IPS-15b (cell line): ENCODE measurements at regions not wholly inside any gene's neighbourhood (a gene's known extent, or its start where the extent isn't known, plus 50 kb on each side); places are given as distances from the start of the nearest gene placed in this dataset.
"Not testable (repeated sequence)": the region's sequence is repeated elsewhere in the genome, so short reads cannot be mapped to it uniquely, and the experiment has no call there.

Experiments
- H3K27me3 ChIP-seq: one replicate; pipeline ENCODE4 v1.6.1; 2013; ENCODE audit warnings: low read length; ENCODE audit not compliant: control insufficient read depth, insufficient read depth
- H3K36me3 ChIP-seq: one replicate; pipeline ENCODE4 v1.6.1; 2013; ENCODE audit warnings: low read length; ENCODE audit not compliant: control insufficient read depth, insufficient read depth
- H3K4me1 ChIP-seq: one replicate; pipeline ENCODE4 v1.6.1; 2013; ENCODE audit warnings: mild to moderate bottlenecking, low read length; ENCODE audit not compliant: control insufficient read depth, insufficient read depth
- H3K4me3 ChIP-seq: one replicate; pipeline ENCODE4 v1.5.1; 2013; ENCODE audit warnings: low read depth, low read length
- H3K9ac ChIP-seq: one replicate; pipeline ENCODE4 v1.6.1; 2013; ENCODE audit warnings: low read depth, mild to moderate bottlenecking, low read length
- H3K9me3 ChIP-seq: one replicate; pipeline ENCODE4 v1.6.1; 2013; ENCODE audit warnings: mild to moderate bottlenecking, low read length; ENCODE audit not compliant: control insufficient read depth, insufficient read depth

- no peaks in the 10 kb centered on the region for H3K9me3 ChIP-seq
- H3K27me3 ChIP-seq: no peaks in the 10 kb centered on the region
- H3K4me1 ChIP-seq: peaks cover 8% of the 10 kb centered on the region
- no peaks in the 10 kb centered on the region for H3K36me3 ChIP-seq
- no peak overlapping the region for H3K9ac ChIP-seq
- H3K4me3 ChIP-seq: no peak overlapping the region
These were observed 857.1 kb downstream of the TAF11L14 start for GRCh38 chr5:18491349-18491748.

DNA sequence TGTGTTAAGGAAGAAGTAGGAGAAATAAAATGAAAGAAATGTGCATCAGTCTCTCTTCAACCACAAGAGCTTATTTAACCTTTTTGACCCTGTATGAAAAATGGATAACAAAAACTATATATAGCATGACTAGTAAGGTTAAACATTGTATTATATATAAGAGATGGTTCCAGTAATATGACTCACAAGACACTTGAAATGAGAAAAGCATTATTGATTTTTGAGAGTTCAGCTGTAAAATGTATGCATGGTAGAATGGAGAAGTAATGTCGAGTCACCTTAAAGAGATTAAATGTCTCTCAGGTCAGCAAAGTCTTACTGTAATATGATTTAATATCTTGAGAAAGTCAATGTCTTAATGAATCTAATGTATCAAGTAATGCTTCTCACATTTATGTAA is 860.9 kb downstream of the TAF11L14 start:
- H3K36me3 ChIP-seq: no peaks in the 10 kb centered on the region
- no peaks in the 10 kb centered on the region for H3K27me3 ChIP-seq
- H3K9ac ChIP-seq: no peak overlapping the region
- no peaks in the 10 kb centered on the region for H3K4me1 ChIP-seq
- no peaks in the 10 kb centered on the region for H3K9me3 ChIP-seq
- H3K4me3 ChIP-seq: no peak overlapping the region

DNA sequence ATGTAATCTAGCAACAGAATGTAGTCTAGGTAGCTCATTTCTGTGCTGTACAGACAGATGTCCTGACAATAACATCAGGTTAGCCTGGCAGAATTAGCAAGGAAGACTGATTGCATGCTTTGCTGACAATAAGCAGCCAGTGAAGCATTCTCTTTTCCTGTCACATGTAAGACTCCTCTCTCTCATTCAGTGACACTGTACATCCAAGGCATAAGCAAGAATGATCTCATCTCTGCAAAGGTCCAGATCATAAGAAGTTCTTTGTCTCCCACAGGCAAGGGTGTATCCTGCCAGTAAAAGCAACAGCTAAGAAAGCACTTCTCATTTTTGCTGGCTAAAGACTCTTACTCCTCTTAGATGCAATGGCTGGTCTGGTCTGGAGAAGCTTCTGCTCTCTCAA is 861.8 kb downstream of the TAF11L14 start:
- H3K4me1 ChIP-seq: no peaks in the 10 kb centered on the region
- no peaks in the 10 kb centered on the region for H3K9me3 ChIP-seq
- no peak overlapping the region for H3K4me3 ChIP-seq
- no peaks in the 10 kb centered on the region for H3K36me3 ChIP-seq
- H3K9ac ChIP-seq: no peak overlapping the region
- no peaks in the 10 kb centered on the region for H3K27me3 ChIP-seq

DNA sequence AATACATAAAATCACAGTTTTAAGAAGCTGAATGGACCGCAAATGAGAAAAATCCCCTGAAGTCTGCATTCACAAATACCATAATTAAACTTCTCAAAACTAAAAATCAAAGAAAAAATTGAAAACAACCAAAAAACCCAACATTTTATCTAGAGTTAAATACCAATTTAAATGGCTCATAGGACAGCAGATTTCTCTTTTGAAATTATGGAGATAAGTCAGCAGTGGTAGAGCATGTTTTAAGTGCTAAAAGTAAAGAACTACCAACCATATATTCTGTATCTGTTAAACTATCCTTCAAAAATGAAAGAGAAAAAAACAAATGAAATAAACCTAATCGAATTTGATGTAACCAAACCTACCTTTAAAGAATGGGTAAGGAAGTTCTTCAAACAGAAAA is 862.8 kb downstream of the TAF11L14 start:
- Histone ChIP-seq H3K4me1 (no peaks in the 10 kb centered on the region), H3K9ac (no peak overlapping the region), H3K4me3 (no peak overlapping the region), H3K27me3 (no peaks in the 10 kb centered on the region), H3K9me3 (no peaks in the 10 kb centered on the region), H3K36me3 (no peaks in the 10 kb centered on the region)

DNA sequence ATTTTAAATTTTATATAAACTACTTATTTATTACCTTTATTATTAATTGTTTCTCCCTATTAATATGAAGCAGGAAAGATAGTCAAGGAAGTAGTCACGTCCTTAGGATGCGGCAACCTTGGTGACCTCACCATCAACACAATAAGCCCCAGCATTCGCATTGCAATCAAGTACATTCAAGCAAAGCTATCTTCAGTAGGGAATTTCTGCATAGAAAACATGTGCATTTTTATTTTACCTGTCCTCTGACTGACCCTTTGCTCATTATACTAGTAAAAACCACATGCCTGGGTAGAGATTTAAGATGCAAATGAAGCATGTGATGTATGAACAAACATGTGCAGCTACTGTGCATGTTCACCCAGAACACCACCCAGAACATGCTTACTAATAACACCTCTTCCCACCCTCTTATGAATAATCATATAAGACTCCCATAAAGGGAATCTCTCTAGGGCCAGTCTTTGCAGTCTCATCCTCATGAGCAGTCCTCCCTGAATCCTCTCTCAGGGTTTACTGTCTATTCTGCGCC is 869.6 kb downstream of the TAF11L14 start:
- Histone ChIP-seq H3K36me3 (no peaks in the 10 kb centered on the region), H3K4me3 (no peak overlapping the region), H3K27me3 (no peaks in the 10 kb centered on the region), H3K9ac (no peak overlapping the region), H3K4me1 (peaks cover 10% of the 10 kb centered on the region), H3K9me3 (no peaks in the 10 kb centered on the region)

GRCh38 chr5:18507114-18507513 is 872.9 kb downstream of the TAF11L14 start:
- no peaks in the 10 kb centered on the region for H3K27me3 ChIP-seq
- no peak overlapping the region for H3K4me3 ChIP-seq
- no peaks in the 10 kb centered on the region for H3K9me3 ChIP-seq
- no peak overlapping the region for H3K9ac ChIP-seq
- no peaks in the 10 kb centered on the region for H3K36me3 ChIP-seq
- H3K4me1 ChIP-seq: peaks cover 10% of the 10 kb centered on the region

DNA sequence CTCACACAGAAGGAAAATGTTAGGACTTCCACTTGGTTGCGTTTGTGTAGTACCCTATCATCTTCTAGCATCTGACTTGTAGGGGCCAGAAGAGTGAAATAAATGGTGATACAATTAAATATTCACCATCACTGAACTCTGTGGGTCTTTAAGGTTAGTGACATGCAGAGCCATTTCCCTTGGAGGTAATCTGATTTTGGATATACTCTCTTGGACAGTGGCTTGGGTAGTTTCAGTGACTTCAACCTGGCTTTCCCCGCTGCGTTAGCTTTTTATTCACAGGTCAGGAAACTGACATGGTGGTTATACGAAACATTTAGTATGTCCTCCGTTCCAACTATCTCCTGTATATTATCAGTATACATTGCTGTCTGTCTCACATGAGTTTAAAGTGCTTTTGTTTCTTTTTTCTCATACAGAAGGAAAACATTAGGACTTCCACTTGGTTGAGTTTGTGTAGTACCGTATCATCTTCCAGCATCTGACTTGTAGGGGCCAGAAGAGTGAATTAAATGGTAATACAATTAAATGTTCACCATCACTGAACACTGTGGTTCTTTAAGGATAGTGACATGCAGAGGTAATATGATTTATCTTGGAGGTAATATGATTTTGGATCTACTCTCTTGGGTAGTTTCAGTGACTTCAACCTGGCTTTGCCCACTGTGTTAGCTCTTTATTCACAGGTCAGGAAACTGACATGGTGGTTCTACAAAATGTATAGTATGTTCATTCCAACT is 883.6 kb downstream of the TAF11L14 start:
- H3K4me3 ChIP-seq: no peak overlapping the region
- H3K4me1 ChIP-seq: no peaks in the 10 kb centered on the region
- H3K9ac ChIP-seq: no peak overlapping the region
- H3K27me3 ChIP-seq: no peaks in the 10 kb centered on the region
- no peaks in the 10 kb centered on the region for H3K36me3 ChIP-seq
- H3K9me3 ChIP-seq: no peaks in the 10 kb centered on the region

DNA sequence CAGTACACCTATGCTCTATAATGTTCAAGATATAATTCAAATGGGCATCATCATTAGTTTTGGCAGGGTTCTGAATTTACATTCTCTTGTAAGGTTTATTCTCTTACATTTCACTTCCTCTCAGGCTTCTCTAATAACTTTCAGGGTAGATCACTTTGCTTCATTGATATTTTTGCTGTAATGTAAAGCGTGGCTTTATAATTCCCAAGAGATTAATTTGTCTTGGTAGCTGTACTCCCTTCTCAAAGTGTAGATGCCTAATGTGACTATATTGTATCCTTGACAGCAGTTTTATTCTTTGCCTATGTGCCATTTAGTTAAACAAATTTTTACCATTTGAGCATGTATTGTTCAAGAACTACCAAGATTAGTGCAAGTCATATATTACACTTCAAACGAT is 889.1 kb downstream of the TAF11L14 start:
- no peaks in the 10 kb centered on the region for H3K36me3 ChIP-seq
- no peaks in the 10 kb centered on the region for H3K9me3 ChIP-seq
- H3K4me3 ChIP-seq: no peak overlapping the region
- H3K9ac ChIP-seq: no peak overlapping the region
- no peaks in the 10 kb centered on the region for H3K27me3 ChIP-seq
- H3K4me1 ChIP-seq: no peaks in the 10 kb centered on the region

DNA sequence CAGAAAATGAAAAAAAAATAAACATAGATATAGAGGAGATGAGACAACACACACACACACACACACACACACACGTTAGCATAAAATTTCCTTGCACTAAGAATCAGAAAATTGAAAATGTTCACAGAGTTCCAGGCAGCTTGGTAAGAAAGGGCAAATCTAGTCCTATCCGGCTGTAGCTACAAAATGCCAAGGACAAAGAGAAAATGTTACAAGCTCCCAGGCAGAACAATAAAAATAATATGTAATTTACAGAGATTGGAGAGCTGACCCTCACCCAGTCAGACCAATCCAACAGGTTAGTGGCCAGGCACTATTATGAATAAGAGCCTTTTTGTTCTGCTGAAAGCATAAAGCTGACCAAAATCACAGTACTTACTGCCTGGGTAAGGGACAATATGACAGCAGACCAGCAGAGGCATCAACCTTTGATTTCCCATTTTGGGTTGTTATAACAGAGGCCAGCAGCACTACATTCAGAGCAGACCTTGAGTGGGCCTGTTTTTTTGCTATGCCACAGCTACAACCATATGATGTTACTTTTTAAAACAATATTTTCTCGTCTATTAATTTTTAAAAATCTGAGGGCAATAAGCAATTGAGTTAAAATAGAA is 892.6 kb downstream of the TAF11L14 start:
- Histone ChIP-seq H3K9ac (no peak overlapping the region), H3K4me3 (no peak overlapping the region), H3K9me3 (no peaks in the 10 kb centered on the region), H3K36me3 (no peaks in the 10 kb centered on the region), H3K27me3 (no peaks in the 10 kb centered on the region), H3K4me1 (no peaks in the 10 kb centered on the region)

- Histone ChIP-seq H3K36me3 (no peaks in the 10 kb centered on the region), H3K27me3 (no peaks in the 10 kb centered on the region), H3K9ac (no peak overlapping the region), H3K4me3 (no peak overlapping the region), H3K4me1 (peaks cover 10% of the 10 kb centered on the region), H3K9me3 (no peaks in the 10 kb centered on the region)
These were observed 898.9 kb downstream of the TAF11L14 start for GRCh38 chr5:18533137-18533536.

DNA sequence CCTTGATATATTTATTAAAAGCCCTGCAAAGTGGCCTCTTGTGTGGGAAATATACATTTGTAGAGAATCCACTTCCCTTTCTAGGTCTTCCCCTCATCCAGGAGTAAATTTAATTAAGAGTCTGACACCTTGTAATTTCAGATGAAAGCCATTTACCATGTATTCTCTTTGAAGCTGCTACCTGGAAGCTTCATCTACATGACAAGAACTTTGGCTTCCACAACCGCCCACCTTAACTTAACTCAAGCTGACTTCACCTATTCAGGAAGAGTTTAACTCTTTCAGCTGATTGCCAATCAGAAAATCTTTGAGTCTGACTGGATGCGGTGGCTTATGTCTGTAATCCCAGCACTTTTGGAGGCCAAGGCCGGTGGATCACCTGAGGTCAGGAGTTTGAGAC is 899.9 kb downstream of the TAF11L14 start:
- no peak overlapping the region for H3K4me3 ChIP-seq
- no peaks in the 10 kb centered on the region for H3K36me3 ChIP-seq
- H3K4me1 ChIP-seq: peaks cover 10% of the 10 kb centered on the region
- no peak overlapping the region for H3K9ac ChIP-seq
- no peaks in the 10 kb centered on the region for H3K27me3 ChIP-seq
- no peaks in the 10 kb centered on the region for H3K9me3 ChIP-seq

DNA sequence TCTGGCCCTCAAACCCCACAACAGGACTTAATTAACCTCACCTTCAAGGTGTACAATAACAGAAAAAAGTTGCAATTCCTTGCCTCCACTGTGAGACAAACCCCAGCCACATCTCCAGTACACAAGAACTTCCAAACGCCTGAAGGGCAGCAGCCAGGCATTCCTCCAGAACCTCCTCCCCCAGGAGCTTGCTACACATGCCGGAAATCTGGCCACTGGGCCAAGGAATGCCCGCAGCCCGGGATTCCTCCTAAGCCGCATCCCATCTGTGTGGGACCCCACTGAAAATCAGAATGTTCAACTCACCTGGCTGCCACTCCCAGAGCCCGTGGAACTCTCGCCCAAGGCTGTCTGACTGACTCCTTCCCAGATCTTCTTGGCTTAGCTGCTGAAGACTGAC is 901.5 kb downstream of the TAF11L14 start:
- H3K36me3 ChIP-seq, H3K9me3 ChIP-seq, H3K9ac ChIP-seq, H3K4me3 ChIP-seq, H3K4me1 ChIP-seq, H3K27me3 ChIP-seq: not testable (repeated sequence)
